IMR-90 (cell line): ENCODE measurements at regions not wholly inside any gene's neighbourhood (a gene's known extent, or its start where the extent isn't known, plus 50 kb on each side); places are given as distances from the start of the nearest gene placed in this dataset.
A peak's percentile ranks its signal among the peaks of the same experiment; 100 is the strongest.

ENCODE experiments used
- ATAC-seq: fragments of 200-7000 bp; cut with Tn5 transposase; 2 replicates; pipeline ENCODE4 v1.9.1; 2020; ENCODE audit warnings: low read depth, mild to moderate bottlenecking, moderate library complexity
- BruUV-seq: library from RNA; stranded (reverse); fragments of 400-500 nt; replicated peaks from 2 replicates; lab custom pipeline; 2021; lab: Mats Ljungman, UMichigan
- CTCF ChIA-PET: fragments of 300-600 bp; formaldehyde crosslinking; extraction: SDS; loops from one replicate; lab custom pipeline; 2021; ENCODE audit warnings: antibody characterized with exemption; lab: Yijun Ruan, JAX
- POLR2A ChIA-PET: fragments of 300-600 bp; sonication (Branson Sonifier 250); formaldehyde crosslinking; loops from one replicate; lab custom pipeline; 2022; ENCODE audit warnings: antibody characterized with exemption; ENCODE audit not compliant: unreplicated experiment; lab: Charles Lee
- DNase-seq: peaks from one replicate; pipeline ENCODE4 v3.0.0; 2013
- H2AFZ ChIP-seq: replicated peaks from 2 replicates; pipeline ENCODE3; 2013; ENCODE audit warnings: low read length, mild to moderate bottlenecking; ENCODE audit not compliant: poor library complexity
- H2AK5ac ChIP-seq: 2 replicates; pipeline ENCODE4 v1.6.1; 2013; ENCODE audit warnings: low read depth, low read length, inconsistent platforms
- H2AK9ac ChIP-seq: replicated peaks from 2 replicates; pipeline ENCODE3; 2013; ENCODE audit warnings: mild to moderate bottlenecking, low read depth, low read length, moderate library complexity; ENCODE audit not compliant: poor library complexity
- H2BK120ac ChIP-seq: 2 replicates; pipeline ENCODE4 v1.6.1; 2013; ENCODE audit warnings: low read depth, low read length, inconsistent platforms
- H2BK15ac ChIP-seq: 3 replicates; pipeline ENCODE4 v1.6.1; 2013; ENCODE audit warnings: low read depth, low read length, inconsistent platforms
- H2BK20ac ChIP-seq: 2 replicates; pipeline ENCODE4 v1.6.1; 2013; ENCODE audit warnings: low read depth, mild to moderate bottlenecking, inconsistent platforms, low read length, moderate library complexity
- H2BK5ac ChIP-seq: 2 replicates; pipeline ENCODE4 v1.6.1; 2013; ENCODE audit warnings: mild to moderate bottlenecking, low read depth, low read length, inconsistent platforms; ENCODE audit not compliant: poor library complexity, severe bottlenecking
- H3K14ac ChIP-seq: replicated peaks from 2 replicates; pipeline ENCODE4 v1.6.1; 2013; ENCODE audit warnings: low read depth, low read length, inconsistent platforms
- H3K18ac ChIP-seq: 2 replicates; pipeline ENCODE4 v1.6.1; 2013; ENCODE audit warnings: low read depth, low read length, control low read depth
- H3K23ac ChIP-seq: 2 replicates; pipeline ENCODE4 v1.6.1; 2013; ENCODE audit warnings: low read depth, low read length, inconsistent platforms
- H3K27ac ChIP-seq: 2 replicates; pipeline ENCODE4 v1.5.1; 2013; ENCODE audit warnings: mild to moderate bottlenecking, control low read depth, low read length; ENCODE audit not compliant: insufficient read depth
- H3K27me3 ChIP-seq: 2 replicates; pipeline ENCODE4 v1.6.1; 2013; ENCODE audit warnings: low read length; ENCODE audit not compliant: control insufficient read depth, insufficient read depth
- H3K36me3 ChIP-seq: 2 replicates; pipeline ENCODE4 v1.6.1; 2013; ENCODE audit warnings: low read length, mixed read lengths; ENCODE audit not compliant: control insufficient read depth, insufficient read depth
- H3K4ac ChIP-seq: 2 replicates; pipeline ENCODE4 v1.6.1; 2013; ENCODE audit warnings: low read depth, low read length, inconsistent platforms
- H3K4me1 ChIP-seq: 2 replicates; pipeline ENCODE4 v1.6.1; 2013; ENCODE audit warnings: low read length, mixed read lengths; ENCODE audit not compliant: control insufficient read depth, insufficient read depth
- H3K4me2 ChIP-seq: 2 replicates; pipeline ENCODE4 v1.6.1; 2013; ENCODE audit warnings: low read depth, mild to moderate bottlenecking, control low read depth, low read length, moderate library complexity
- H3K4me3 ChIP-seq: 2 replicates; pipeline ENCODE4 v1.5.1; 2013; ENCODE audit warnings: low read depth, mild to moderate bottlenecking, control low read depth, low read length, moderate library complexity; ENCODE audit not compliant: insufficient read depth
- H3K56ac ChIP-seq: 2 replicates; pipeline ENCODE4 v1.6.1; 2013; ENCODE audit warnings: low read length, inconsistent platforms; ENCODE audit not compliant: insufficient read depth; ENCODE audit errors: extremely low read depth
- H3K79me1 ChIP-seq, 2 experiments: 2 replicates each; pipeline ENCODE4 v1.6.1; 2013; ENCODE audit warnings: low read length in 2 of 2, inconsistent platforms in 1 of 2, low read depth in 1 of 2
- H3K9ac ChIP-seq: 2 replicates; pipeline ENCODE4 v1.6.1; 2013; ENCODE audit warnings: low read depth, low read length, control low read depth
- H3K9me1 ChIP-seq: 2 replicates; pipeline ENCODE4 v1.6.1; 2013; ENCODE audit warnings: low read length, inconsistent platforms; ENCODE audit not compliant: insufficient read depth
- H3K9me3 ChIP-seq: 2 replicates; pipeline ENCODE4 v1.6.1; 2013; ENCODE audit warnings: low read length; ENCODE audit not compliant: control insufficient read depth, insufficient read depth
- H4K20me1 ChIP-seq: 2 replicates; pipeline ENCODE4 v1.6.1; 2013; ENCODE audit warnings: low read length, inconsistent platforms; ENCODE audit not compliant: insufficient read depth
- H4K5ac ChIP-seq: 2 replicates; pipeline ENCODE4 v1.6.1; 2013; ENCODE audit warnings: mild to moderate bottlenecking, low read depth, low read length, control low read depth
- H4K8ac ChIP-seq, 2 experiments: 2 replicates each; pipeline ENCODE4 v1.6.1; 2013; ENCODE audit warnings: low read depth in 2 of 2, low read length in 2 of 2, control low read depth in 1 of 2, inconsistent platforms in 1 of 2
- H4K91ac ChIP-seq: 2 replicates; pipeline ENCODE4 v1.6.1; 2013; ENCODE audit warnings: low read depth, low read length, inconsistent platforms; ENCODE audit not compliant: insufficient read depth
- BHLHE40 ChIP-seq: fragments of 150-350 bp; IDR thresholded peaks from 2 replicates; pipeline ENCODE4 v1.6.1; 2016; ENCODE audit warnings: mild to moderate bottlenecking, low read depth, low read length
- CEBPB ChIP-seq: IDR thresholded peaks from 2 replicates; pipeline ENCODE4 v1.6.1; 2012; ENCODE audit warnings: low read depth, low read length, improper control_type of control experiment
- CHD1 ChIP-seq: IDR thresholded peaks from 2 replicates; pipeline ENCODE4 v1.6.1; 2012; ENCODE audit warnings: low read depth, low read length, improper control_type of control experiment
- CTCF ChIP-seq: conservative IDR thresholded peaks from 2 replicates; pipeline ENCODE4 v1.5.1; 2012; ENCODE audit warnings: mild to moderate bottlenecking, low read depth, low read length, improper control_type of control experiment
- ELK1 ChIP-seq: fragments of 150-350 bp; IDR thresholded peaks from 2 replicates; pipeline ENCODE4 v1.6.1; 2016; ENCODE audit warnings: low read depth, mild to moderate bottlenecking, low read length, moderate library complexity, borderline replicate concordance
- FOS ChIP-seq: fragments of 150-350 bp; IDR thresholded peaks from 2 replicates; pipeline ENCODE4 v1.6.1; 2016; ENCODE audit warnings: low read depth, low read length
- MAFK ChIP-seq: IDR thresholded peaks from 2 replicates; pipeline ENCODE4 v1.6.1; 2012; ENCODE audit warnings: low read depth, low read length, improper control_type of control experiment
- MAZ ChIP-seq: IDR thresholded peaks from 2 replicates; pipeline ENCODE4 v1.6.1; 2012; ENCODE audit warnings: low read depth, mild to moderate bottlenecking, low read length, improper control_type of control experiment, moderate library complexity, borderline replicate concordance
- MXI1 ChIP-seq: IDR thresholded peaks from 2 replicates; pipeline ENCODE4 v1.6.1; 2012; ENCODE audit warnings: low read depth, mild to moderate bottlenecking, low read length, moderate library complexity, borderline replicate concordance
- NFE2L2 ChIP-seq: fragments of 150-350 bp; IDR thresholded peaks from 2 replicates; pipeline ENCODE4 v1.6.1; 2016; ENCODE audit warnings: low read depth, mild to moderate bottlenecking, low read length
- POLR2A ChIP-seq: IDR thresholded peaks from 2 replicates; pipeline ENCODE4 v1.6.1; 2012; ENCODE audit warnings: mild to moderate bottlenecking, low read depth, low read length
- RAD21 ChIP-seq: IDR thresholded peaks from 2 replicates; pipeline ENCODE4 v1.6.1; 2012; ENCODE audit warnings: low read length, improper control_type of control experiment
- RCOR1 ChIP-seq: IDR thresholded peaks from 2 replicates; pipeline ENCODE4 v1.6.1; 2012; ENCODE audit warnings: mild to moderate bottlenecking, low read length, improper control_type of control experiment; ENCODE audit not compliant: insufficient replicate concordance
- RFX5 ChIP-seq: IDR thresholded peaks from 2 replicates; pipeline ENCODE4 v1.8.0; 2012; ENCODE audit warnings: low read depth, mild to moderate bottlenecking, low read length, moderate library complexity
- SMC3 ChIP-seq: fragments of 150-350 bp; IDR thresholded peaks from 2 replicates; pipeline ENCODE4 v1.6.1; 2016; ENCODE audit warnings: low read depth, mild to moderate bottlenecking, antibody characterized with exemption, low read length, moderate library complexity
- USF2 ChIP-seq: fragments of 150-350 bp; IDR thresholded peaks from 2 replicates; pipeline ENCODE4 v1.6.1; 2017; ENCODE audit warnings: mild to moderate bottlenecking, antibody characterized with exemption, low read length, low read depth
- WGBS, 2 experiments: methylation state at CpG; one replicate each; pipeline versions ENCODE4 v1.1.5 to v1.1.7; 2013; ENCODE audit warnings: missing lambda C conversion rate in 2 of 2; ENCODE audit not compliant: insufficient read length in 1 of 2; ENCODE audit errors: extremely low coverage in 2 of 2; 5-methylcytosine and 5-hydroxymethylcytosine counted together
- dilution Hi-C: fragments of 300-500 bp; cut with HindIII; formaldehyde crosslinking; loops from one replicate; pipeline ENCODE4 v1.14.3; 2018; ENCODE audit warnings: low sequenced_read_pairs; ENCODE audit not compliant: unreplicated experiment
- in situ Hi-C: fragments of 300-500 bp; cut with MboI; formaldehyde crosslinking; loops from 3 replicates; pipeline ENCODE4 v1.14.3; 2019; ENCODE audit warnings: low sequenced_read_pairs, inconsistent platforms, mixed read lengths
- intact Hi-C: fragments of 100-400 bp; cut with micrococcal nuclease; formaldehyde crosslinking; loops from 2 replicates; pipeline ENCODE4 v1.10.0; 2022

GRCh38 chr12:125688881-125689280 is 623.6 kb downstream of the AACS start:
- H3K79me1 ChIP-seq: no peaks in the 10 kb centered on the region
- no peaks in the 10 kb centered on the region for H3K36me3 ChIP-seq
- BruUV-seq: no TSS peak
- H3K9ac ChIP-seq: no peak overlapping the region
- H3K4ac ChIP-seq: no peak overlapping the region
- 100% methylated on average over 3 of the region's 5 CpGs; no CpG with 5 or more reads in 1 of the 2 experiments for WGBS, 2 experiments
- no peak overlapping the region for H4K91ac ChIP-seq
- H3K14ac ChIP-seq: no peak overlapping the region
- in situ Hi-C loops: no loop called here
- POLR2A ChIA-PET: no interaction called here
- no peaks in the 10 kb centered on the region for H3K4me1 ChIP-seq
- peak overlapping the region; percentile 14 for H2AFZ ChIP-seq
- H3K4me2 ChIP-seq: no peak overlapping the region
- H2AK9ac ChIP-seq: no peak overlapping the region
- ATAC-seq (no peak), DNase-seq (no peak)
- H3K9me1 ChIP-seq: no peaks in the 10 kb centered on the region
- no peak overlapping the region for H2BK120ac ChIP-seq
- no peak overlapping the region for H2BK20ac ChIP-seq
- no peak overlapping the region for H3K56ac ChIP-seq
- no peak overlapping the region for H3K4me3 ChIP-seq
- H3K9me3 ChIP-seq: peaks cover 47% of the 10 kb centered on the region
- no peak overlapping the region for H2AK5ac ChIP-seq
- TF ChIP-seq CTCF (no peak), CHD1 (no peak), MXI1 (no peak), BHLHE40 (no peak), MAFK (no peak), NFE2L2 (no peak), RCOR1 (no peak), RAD21 (no peak), MAZ (no peak), SMC3 (no peak), FOS (no peak), CEBPB (no peak), ELK1 (no peak), RFX5 (no peak), POLR2A (no peak), USF2 (no peak)
- intact Hi-C loops: no loop called here
- H4K8ac ChIP-seq: no peak overlapping the region
- no peak overlapping the region for H2BK15ac ChIP-seq
- H3K18ac ChIP-seq: no peak overlapping the region
- dilution Hi-C loops: no loop called here
- CTCF ChIA-PET: no interaction called here
- no peaks in the 10 kb centered on the region for H3K27me3 ChIP-seq
- H4K20me1 ChIP-seq: no peaks in the 10 kb centered on the region
- no peak overlapping the region for H2BK5ac ChIP-seq
- H3K27ac ChIP-seq: no peak overlapping the region
- no peak overlapping the region for H4K5ac ChIP-seq
- no peak overlapping the region for H3K23ac ChIP-seq
